ENCODE measurements at regions not wholly inside any gene's neighbourhood (a gene's known extent, or its start where the extent isn't known, plus 50 kb on each side); places are given as distances from the start of the nearest gene placed in this dataset.

- H3K4me3 ChIP-seq (ENCODE audit: low read length in 2 of 2), result no peak overlapping the region
- 84% methylated on average over 4 of the region's 4 CpGs for WGBS
- DNase-seq (ENCODE audit: low read depth in 6 of 9, low spot score in 9 of 9), result no peak
- no peaks in the 10 kb centered on the region for H3K36me3 ChIP-seq (ENCODE audit: control insufficient read depth in 2 of 2, insufficient read depth in 2 of 2, low read length in 1 of 2)
- H3K27me3 ChIP-seq (ENCODE audit: control insufficient read depth in 2 of 2, insufficient read depth in 1 of 2, low read length in 1 of 2), result no peaks in the 10 kb centered on the region
- no peak overlapping the region for H3K27ac ChIP-seq (ENCODE audit: low read depth in 1 of 2, low read length in 1 of 2)
- no peaks in the 10 kb centered on the region for H3K4me1 ChIP-seq (ENCODE audit: control insufficient read depth in 2 of 2, insufficient read depth in 2 of 2, low read length in 2 of 2)
- no peaks in the 10 kb centered on the region for H3K9me3 ChIP-seq (ENCODE audit: control insufficient read depth in 2 of 2, insufficient read depth in 1 of 2, low read length in 1 of 2)
Observed at GRCh38 chr18:1048032-1048431, 143.4 kb downstream of the ADCYAP1 start.

GRCh38 chr18:1049173-1049572 is 144.5 kb downstream of the ADCYAP1 start:
- Histone ChIP-seq H3K27me3 (ENCODE audit: control insufficient read depth in 2 of 2, insufficient read depth in 1 of 2, low read length in 1 of 2) (no peaks in the 10 kb centered on the region), H3K9me3 (ENCODE audit: control insufficient read depth in 2 of 2, insufficient read depth in 1 of 2, low read length in 1 of 2) (no peaks in the 10 kb centered on the region), H3K4me1 (ENCODE audit: control insufficient read depth in 2 of 2, insufficient read depth in 2 of 2, low read length in 2 of 2) (no peaks in the 10 kb centered on the region), H3K27ac (ENCODE audit: low read depth in 1 of 2, low read length in 1 of 2) (no peak overlapping the region), H3K36me3 (ENCODE audit: control insufficient read depth in 2 of 2, insufficient read depth in 2 of 2, low read length in 1 of 2) (no peaks in the 10 kb centered on the region), H3K4me3 (ENCODE audit: low read length in 2 of 2) (no peak overlapping the region)
- WGBS, result 98% methylated on average over 1 of the region's 1 CpG
- DNase-seq (ENCODE audit: low read depth in 6 of 9, low spot score in 9 of 9), result no peak

DNA sequence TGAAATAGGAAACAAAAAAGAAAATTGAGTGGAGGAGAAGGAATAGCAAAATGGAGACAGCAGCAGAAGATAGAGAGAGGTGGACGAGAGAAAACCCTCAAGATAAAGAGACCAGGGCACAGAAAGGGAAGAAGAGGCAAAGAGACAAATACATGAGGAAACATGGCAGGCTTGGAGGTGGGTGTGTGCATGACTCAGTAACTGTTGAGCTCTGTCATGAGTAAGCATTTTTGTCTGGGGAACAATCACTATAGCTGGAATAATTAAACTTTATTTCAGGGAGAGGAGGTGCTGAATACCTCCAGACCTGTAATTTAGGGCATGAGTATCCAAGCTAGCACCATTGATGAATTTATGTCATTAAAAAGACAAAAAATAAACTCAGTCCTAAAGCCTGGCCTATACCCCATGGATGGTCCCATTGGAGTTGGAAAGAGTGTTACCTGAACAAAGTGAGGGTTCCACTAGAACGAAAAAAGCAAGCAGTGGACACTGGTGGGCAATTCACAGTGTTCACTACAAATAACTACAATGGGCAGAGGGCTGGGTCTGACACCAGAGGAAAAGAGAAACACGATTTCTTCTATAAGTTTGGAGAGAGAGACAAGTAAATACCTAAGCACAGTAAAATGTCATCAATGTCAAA is 145.5 kb downstream of the ADCYAP1 start:
- Histone ChIP-seq H3K4me1 (ENCODE audit: control insufficient read depth in 2 of 2, insufficient read depth in 2 of 2, low read length in 2 of 2) (no peaks in the 10 kb centered on the region), H3K9me3 (ENCODE audit: control insufficient read depth in 2 of 2, insufficient read depth in 1 of 2, low read length in 1 of 2) (no peaks in the 10 kb centered on the region), H3K4me3 (ENCODE audit: low read length in 2 of 2) (no peak overlapping the region), H3K27ac (ENCODE audit: low read depth in 1 of 2, low read length in 1 of 2) (no peak overlapping the region), H3K27me3 (ENCODE audit: control insufficient read depth in 2 of 2, insufficient read depth in 1 of 2, low read length in 1 of 2) (no peaks in the 10 kb centered on the region), H3K36me3 (ENCODE audit: control insufficient read depth in 2 of 2, insufficient read depth in 2 of 2, low read length in 1 of 2) (no peaks in the 10 kb centered on the region)
- WGBS, result 76% methylated on average over 3 of the region's 3 CpGs
- DNase-seq (ENCODE audit: low read depth in 6 of 9, low spot score in 9 of 9), result no peak

- no peaks in the 10 kb centered on the region for H3K9me3 ChIP-seq (ENCODE audit: control insufficient read depth in 2 of 2, insufficient read depth in 1 of 2, low read length in 1 of 2)
- no peak for DNase-seq (ENCODE audit: low read depth in 6 of 9, low spot score in 9 of 9)
- H3K36me3 ChIP-seq (ENCODE audit: control insufficient read depth in 2 of 2, insufficient read depth in 2 of 2, low read length in 1 of 2), result no peaks in the 10 kb centered on the region
- H3K27me3 ChIP-seq (ENCODE audit: control insufficient read depth in 2 of 2, insufficient read depth in 1 of 2, low read length in 1 of 2), result no peaks in the 10 kb centered on the region
- H3K4me3 ChIP-seq (ENCODE audit: low read length in 2 of 2), result no peak overlapping the region
- H3K27ac ChIP-seq (ENCODE audit: low read depth in 1 of 2, low read length in 1 of 2), result no peak overlapping the region
- no peaks in the 10 kb centered on the region for H3K4me1 ChIP-seq (ENCODE audit: control insufficient read depth in 2 of 2, insufficient read depth in 2 of 2, low read length in 2 of 2)
Observed at GRCh38 chr18:1052301-1052700, 147.6 kb downstream of the ADCYAP1 start.

- H3K9me3 ChIP-seq (ENCODE audit: control insufficient read depth in 2 of 2, insufficient read depth in 1 of 2, low read length in 1 of 2), result no peaks in the 10 kb centered on the region
- DNase-seq (ENCODE audit: low read depth in 6 of 9, low spot score in 9 of 9), result no peak
- no peaks in the 10 kb centered on the region for H3K27me3 ChIP-seq (ENCODE audit: control insufficient read depth in 2 of 2, insufficient read depth in 1 of 2, low read length in 1 of 2)
- H3K4me3 ChIP-seq (ENCODE audit: low read length in 2 of 2), result no peak overlapping the region
- H3K4me1 ChIP-seq (ENCODE audit: control insufficient read depth in 2 of 2, insufficient read depth in 2 of 2, low read length in 2 of 2), result no peaks in the 10 kb centered on the region
- no peaks in the 10 kb centered on the region for H3K36me3 ChIP-seq (ENCODE audit: control insufficient read depth in 2 of 2, insufficient read depth in 2 of 2, low read length in 1 of 2)
- 68% methylated on average over 5 of the region's 5 CpGs for WGBS
- no peak overlapping the region for H3K27ac ChIP-seq (ENCODE audit: low read depth in 1 of 2, low read length in 1 of 2)
Observed at GRCh38 chr18:1053331-1054315, 149.0 kb downstream of the ADCYAP1 start.

DNA sequence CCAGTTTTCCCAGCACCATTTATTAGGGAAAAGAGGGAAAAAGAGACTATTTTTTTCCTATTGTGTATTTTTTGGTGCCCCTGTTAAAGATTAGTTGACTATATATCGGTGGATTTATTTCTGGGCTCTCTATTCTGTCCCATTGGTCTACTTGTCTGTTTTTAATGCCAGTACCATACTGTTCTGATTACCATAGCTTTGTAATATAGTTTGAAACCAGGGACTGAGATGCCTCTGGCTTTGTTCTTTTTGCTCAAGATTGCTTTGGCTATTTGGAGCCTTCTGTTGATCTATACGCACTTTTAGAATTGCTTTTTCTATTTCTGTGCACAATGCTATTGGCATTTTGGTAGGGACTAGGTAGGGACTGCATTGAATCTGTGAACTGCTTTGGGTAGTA is 151.7 kb downstream of the ADCYAP1 start:
- H3K27ac ChIP-seq (ENCODE audit: low read depth in 1 of 2, low read length in 1 of 2), result no peak overlapping the region
- no peaks in the 10 kb centered on the region for H3K27me3 ChIP-seq (ENCODE audit: control insufficient read depth in 2 of 2, insufficient read depth in 1 of 2, low read length in 1 of 2)
- H3K36me3 ChIP-seq (ENCODE audit: control insufficient read depth in 2 of 2, insufficient read depth in 2 of 2, low read length in 1 of 2), result no peaks in the 10 kb centered on the region
- H3K9me3 ChIP-seq (ENCODE audit: control insufficient read depth in 2 of 2, insufficient read depth in 1 of 2, low read length in 1 of 2), result no peaks in the 10 kb centered on the region
- DNase-seq (ENCODE audit: low read depth in 6 of 9, low spot score in 9 of 9), result no peak
- no peak overlapping the region for H3K4me3 ChIP-seq (ENCODE audit: low read length in 2 of 2)
- WGBS, result 93% methylated on average over 2 of the region's 2 CpGs
- no peaks in the 10 kb centered on the region for H3K4me1 ChIP-seq (ENCODE audit: control insufficient read depth in 2 of 2, insufficient read depth in 2 of 2, low read length in 2 of 2)

DNA sequence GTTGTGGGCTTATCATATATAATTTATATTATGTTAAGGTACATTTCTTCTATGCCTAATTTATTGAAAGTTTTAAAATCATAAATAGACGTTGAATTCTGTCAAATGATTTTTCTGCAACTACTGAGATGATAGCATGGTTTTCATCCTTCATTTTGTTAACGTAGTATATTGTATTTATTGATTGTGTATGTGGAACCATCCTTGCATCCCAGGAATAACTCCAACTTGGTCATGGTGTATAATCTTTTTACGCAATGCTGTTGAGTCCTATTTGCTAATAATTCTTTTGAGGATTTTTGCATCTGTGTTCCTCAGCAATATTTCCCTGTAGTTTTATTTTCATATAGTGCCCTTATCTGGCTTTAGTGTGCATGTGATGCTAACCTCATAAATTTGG is 152.7 kb downstream of the ADCYAP1 start:
- 73% methylated on average over 3 of the region's 3 CpGs for WGBS

DNA sequence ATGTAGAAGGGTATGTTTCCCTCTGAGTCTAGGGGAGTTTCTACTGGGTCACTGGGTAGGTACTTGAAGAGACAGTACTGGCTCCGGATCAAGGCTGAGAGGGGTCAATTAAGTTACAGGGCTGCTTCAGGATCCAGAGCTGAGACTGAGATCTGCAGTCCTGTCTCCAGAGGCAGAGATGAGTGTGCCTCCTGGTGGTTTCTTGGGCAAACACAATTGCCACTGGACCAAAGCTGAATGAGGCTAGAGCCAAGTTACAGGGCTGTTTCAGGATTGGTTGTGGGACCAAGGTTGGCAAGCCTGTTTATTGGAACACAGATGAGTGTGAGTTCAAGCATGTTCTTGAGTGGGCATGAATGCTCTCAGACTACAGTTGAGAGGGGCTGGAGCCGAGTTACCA is 157.9 kb downstream of the ADCYAP1 start:
- H3K27ac ChIP-seq (ENCODE audit: low read depth in 1 of 2, low read length in 1 of 2), result no peak overlapping the region
- H3K4me1 ChIP-seq (ENCODE audit: control insufficient read depth in 2 of 2, insufficient read depth in 2 of 2, low read length in 2 of 2), result no peaks in the 10 kb centered on the region
- WGBS, result 85% methylated on average over 2 of the region's 2 CpGs
- H3K36me3 ChIP-seq (ENCODE audit: control insufficient read depth in 2 of 2, insufficient read depth in 2 of 2, low read length in 1 of 2), result no peaks in the 10 kb centered on the region
- DNase-seq (ENCODE audit: low read depth in 6 of 9, low spot score in 9 of 9), result no peak
- no peaks in the 10 kb centered on the region for H3K9me3 ChIP-seq (ENCODE audit: control insufficient read depth in 2 of 2, insufficient read depth in 1 of 2, low read length in 1 of 2)
- no peak overlapping the region for H3K4me3 ChIP-seq (ENCODE audit: low read length in 2 of 2)
- no peaks in the 10 kb centered on the region for H3K27me3 ChIP-seq (ENCODE audit: control insufficient read depth in 2 of 2, insufficient read depth in 1 of 2, low read length in 1 of 2)

More for the DNA sequence above, 152.7 kb downstream of the ADCYAP1 start:
- Histone ChIP-seq H3K27ac (ENCODE audit: low read depth in 1 of 2, low read length in 1 of 2) (no peak overlapping the region), H3K36me3 (ENCODE audit: control insufficient read depth in 2 of 2, insufficient read depth in 2 of 2, low read length in 1 of 2) (no peaks in the 10 kb centered on the region), H3K4me1 (ENCODE audit: control insufficient read depth in 2 of 2, insufficient read depth in 2 of 2, low read length in 2 of 2) (no peaks in the 10 kb centered on the region), H3K4me3 (ENCODE audit: low read length in 2 of 2) (no peak overlapping the region), H3K9me3 (ENCODE audit: control insufficient read depth in 2 of 2, insufficient read depth in 1 of 2, low read length in 1 of 2) (no peaks in the 10 kb centered on the region), H3K27me3 (ENCODE audit: control insufficient read depth in 2 of 2, insufficient read depth in 1 of 2, low read length in 1 of 2) (no peaks in the 10 kb centered on the region)
- no peak for DNase-seq (ENCODE audit: low read depth in 6 of 9, low spot score in 9 of 9)

- DNase-seq (ENCODE audit: low read depth in 6 of 9, low spot score in 9 of 9), result no peak
- no peak overlapping the region for H3K4me3 ChIP-seq (ENCODE audit: low read length in 2 of 2)
- 82% methylated on average over 3 of the region's 3 CpGs for WGBS
- no peaks in the 10 kb centered on the region for H3K4me1 ChIP-seq (ENCODE audit: control insufficient read depth in 2 of 2, insufficient read depth in 2 of 2, low read length in 2 of 2)
- H3K27me3 ChIP-seq (ENCODE audit: control insufficient read depth in 2 of 2, insufficient read depth in 1 of 2, low read length in 1 of 2), result no peaks in the 10 kb centered on the region
- H3K36me3 ChIP-seq (ENCODE audit: control insufficient read depth in 2 of 2, insufficient read depth in 2 of 2, low read length in 1 of 2), result no peaks in the 10 kb centered on the region
- H3K27ac ChIP-seq (ENCODE audit: low read depth in 1 of 2, low read length in 1 of 2), result no peak overlapping the region
- H3K9me3 ChIP-seq (ENCODE audit: control insufficient read depth in 2 of 2, insufficient read depth in 1 of 2, low read length in 1 of 2), result no peaks in the 10 kb centered on the region
Observed at GRCh38 chr18:1075322-1075721, 170.7 kb downstream of the ADCYAP1 start.
